Progenitor cell of endocrine pancreas (in vitro differentiated cells): ENCODE measurements at regions not wholly inside any gene's neighbourhood (a gene's known extent, or its start where the extent isn't known, plus 50 kb on each side); places are given as distances from the start of the nearest gene placed in this dataset.

ENCODE experiments used
- DNase-seq: peaks from one replicate; pipeline ENCODE4 v3.0.0; 2021; ENCODE audit warnings: low spot score; ENCODE audit not compliant: unreplicated experiment
- H3K27ac Mint-ChIP-seq: 2 replicates; pipeline ENCODE4 v1.8.0; 2021; ENCODE audit warnings: mild to moderate bottlenecking, moderate library complexity, mixed read lengths
- H3K27me3 Mint-ChIP-seq: 2 replicates; pipeline ENCODE4 v1.8.0; 2021; ENCODE audit warnings: mixed read lengths
- H3K36me3 Mint-ChIP-seq: 2 replicates; pipeline ENCODE4 v1.8.0; 2022; ENCODE audit warnings: mixed read lengths; ENCODE audit not compliant: insufficient read depth
- H3K4me1 Mint-ChIP-seq: 2 replicates; pipeline ENCODE4 v1.8.0; 2021; ENCODE audit warnings: low read depth, mixed read lengths
- H3K4me3 Mint-ChIP-seq: 2 replicates; pipeline ENCODE4 v1.8.0; 2021; ENCODE audit warnings: low read depth, mild to moderate bottlenecking, moderate library complexity, mixed read lengths
- H3K9me3 Mint-ChIP-seq: 2 replicates; pipeline ENCODE4 v1.8.0; 2021; ENCODE audit warnings: low read depth, mixed read lengths
- CTCF ChIP-seq: fragments of 200-600 bp; sonication (generic); IDR thresholded peaks from one replicate; pipeline ENCODE4 v1.5.0; 2021; ENCODE audit warnings: antibody characterized with exemption, mild to moderate bottlenecking; ENCODE audit not compliant: unreplicated experiment

GRCh38 chr17:52947418-52947817 is 788.9 kb upstream of the CA10 start:
- no peak overlapping the region for H3K4me3 Mint-ChIP-seq
- H3K36me3 Mint-ChIP-seq, result no peaks in the 10 kb centered on the region
- no peaks in the 10 kb centered on the region for H3K27me3 Mint-ChIP-seq
- no peak for TF ChIP-seq CTCF
- no peaks in the 10 kb centered on the region for H3K9me3 Mint-ChIP-seq
- H3K4me1 Mint-ChIP-seq, result no peaks in the 10 kb centered on the region
- H3K27ac Mint-ChIP-seq, result no peak overlapping the region
- no peak for DNase-seq

DNA sequence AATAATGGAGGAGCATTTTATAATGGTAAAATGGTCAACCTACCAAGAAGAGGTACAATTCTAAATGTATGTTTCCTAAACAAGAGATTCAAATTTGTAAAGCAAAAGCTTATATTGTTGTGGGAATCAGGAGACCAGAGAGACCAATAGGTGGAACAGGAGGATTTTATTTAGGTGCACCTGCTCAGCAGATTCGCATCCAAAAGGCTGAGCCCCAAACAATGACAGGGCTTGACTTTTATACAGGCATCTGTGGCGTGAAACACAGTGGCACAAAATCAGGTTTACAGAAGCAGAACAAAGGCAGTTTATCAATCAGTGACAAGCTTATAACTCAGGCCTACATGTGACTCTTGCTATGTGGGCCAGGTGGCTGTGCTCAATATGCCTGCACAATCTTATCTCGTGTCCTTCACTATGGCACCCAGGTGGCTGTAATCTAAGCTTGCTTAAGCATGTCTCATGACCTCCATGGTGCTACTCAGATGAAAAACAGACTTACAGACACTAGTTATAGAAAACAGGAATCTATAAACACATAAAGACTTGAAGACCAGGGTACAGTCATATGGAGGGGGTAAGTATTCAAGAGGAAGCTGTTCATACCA is 780.2 kb upstream of the CA10 start:
- H3K27me3 Mint-ChIP-seq, result no peaks in the 10 kb centered on the region
- no peak for TF ChIP-seq CTCF
- no peak overlapping the region for H3K4me3 Mint-ChIP-seq
- no peaks in the 10 kb centered on the region for H3K4me1 Mint-ChIP-seq
- H3K27ac Mint-ChIP-seq, result no peak overlapping the region
- no peak for DNase-seq
- H3K9me3 Mint-ChIP-seq, result peaks cover 12% of the 10 kb centered on the region
- peaks cover 4% of the 10 kb centered on the region for H3K36me3 Mint-ChIP-seq

- H3K27me3 Mint-ChIP-seq, result no peaks in the 10 kb centered on the region
- DNase-seq, result no peak
- H3K36me3 Mint-ChIP-seq, result no peaks in the 10 kb centered on the region
- H3K4me1 Mint-ChIP-seq, result peaks cover 3% of the 10 kb centered on the region
- H3K27ac Mint-ChIP-seq, result no peak overlapping the region
- no peak for TF ChIP-seq CTCF
- H3K9me3 Mint-ChIP-seq, result no peaks in the 10 kb centered on the region
- no peak overlapping the region for H3K4me3 Mint-ChIP-seq
These were observed 772.1 kb upstream of the CA10 start for GRCh38 chr17:52930581-52930980.

GRCh38 chr17:52930145-52930544 is 771.6 kb upstream of the CA10 start:
- H3K4me3 Mint-ChIP-seq, result no peak overlapping the region
- H3K27me3 Mint-ChIP-seq, result no peaks in the 10 kb centered on the region
- no peaks in the 10 kb centered on the region for H3K9me3 Mint-ChIP-seq
- TF ChIP-seq CTCF, result no peak
- no peak overlapping the region for H3K27ac Mint-ChIP-seq
- no peaks in the 10 kb centered on the region for H3K36me3 Mint-ChIP-seq
- H3K4me1 Mint-ChIP-seq, result peaks cover 3% of the 10 kb centered on the region
- DNase-seq, result no peak

- no peaks in the 10 kb centered on the region for H3K4me1 Mint-ChIP-seq
- H3K36me3 Mint-ChIP-seq, result no peaks in the 10 kb centered on the region
- TF ChIP-seq CTCF, result no peak
- H3K4me3 Mint-ChIP-seq, result no peak overlapping the region
- H3K27me3 Mint-ChIP-seq, result no peaks in the 10 kb centered on the region
- DNase-seq, result no peak
- peaks cover 3% of the 10 kb centered on the region for H3K9me3 Mint-ChIP-seq
- no peak overlapping the region for H3K27ac Mint-ChIP-seq
These were observed 765.1 kb upstream of the CA10 start for GRCh38 chr17:52923658-52924057.
